ENCODE measurements at regions not wholly inside any gene's neighbourhood (a gene's known extent, or its start where the extent isn't known, plus 50 kb on each side); places are given as distances from the start of the nearest gene placed in this dataset.

GRCh38 chr11:97289823-97290222 lies 900.0 kb downstream of the JRKL start:
- TF ChIP-seq CTCF (conservative IDR thresholded peaks at IDR 0.05; ENCODE audit: low read depth in 2 of 2) (no peak), EZH2 (IDR thresholded peaks at IDR 0.05; ENCODE audit: low read depth, unreplicated experiment) (no peak), REST (IDR thresholded peaks at IDR 0.05; ENCODE audit: unreplicated experiment) (no peak), POLR2AphosphoS5 (IDR thresholded peaks at IDR 0.05; ENCODE audit: low read depth) (no peak), STAT1 (IDR thresholded peaks at IDR 0.05; ENCODE audit: unreplicated experiment) (no peak), EZH2phosphoT487 (IDR thresholded peaks at IDR 0.05; ENCODE audit: unreplicated experiment) (no peak), NANOG (IDR thresholded peaks at IDR 0.05; ENCODE audit: borderline replicate concordance) (no peak), ETS1 (IDR thresholded peaks at IDR 0.05) (no peak), ZNF114 (CRISPR knock-in tag; IDR thresholded peaks at IDR 0.05) (no peak), CREB1 (CRISPR knock-in tag; IDR thresholded peaks at IDR 0.05; ENCODE audit: low read depth) (no peak), ZNF331 (CRISPR knock-in tag; IDR thresholded peaks at IDR 0.05; ENCODE audit: low read depth) (no peak)

Data from GM23338 (cell line).